Trophoblast cell (in vitro differentiated cells and primary cell): ENCODE measurements at regions not wholly inside any gene's neighbourhood (a gene's known extent, or its start where the extent isn't known, plus 50 kb on each side); places are given as distances from the start of the nearest gene placed in this dataset.

Source experiments
- DNase-seq, 2 donors: peaks; one replicate each; pipeline ENCODE4 v3.0.0-alpha.2; 2016
- H2AFZ ChIP-seq: 2 replicates; pipeline ENCODE4 v1.6.1; 2013; ENCODE audit warnings: low read length, moderate library complexity, mild to moderate bottlenecking; ENCODE audit not compliant: insufficient read depth, poor library complexity
- H2AK5ac ChIP-seq: 2 replicates; pipeline ENCODE4 v1.6.1; 2013; ENCODE audit warnings: mild to moderate bottlenecking, low read length
- H2BK120ac ChIP-seq: 2 replicates; pipeline ENCODE4 v1.6.1; 2013; ENCODE audit warnings: low read length, mild to moderate bottlenecking, moderate library complexity; ENCODE audit not compliant: insufficient read depth, poor library complexity
- H2BK12ac ChIP-seq: 2 replicates; pipeline ENCODE4 v1.6.1; 2013; ENCODE audit warnings: mild to moderate bottlenecking, low read length, moderate library complexity
- H2BK5ac ChIP-seq: 2 replicates; pipeline ENCODE4 v1.6.1; 2013; ENCODE audit warnings: low read length, low read depth, moderate library complexity, mild to moderate bottlenecking; ENCODE audit not compliant: poor library complexity
- H3K14ac ChIP-seq: 2 replicates; pipeline ENCODE4 v1.6.1; 2013; ENCODE audit warnings: mild to moderate bottlenecking, low read length
- H3K18ac ChIP-seq: 2 replicates; pipeline ENCODE4 v1.6.1; 2013; ENCODE audit warnings: mild to moderate bottlenecking, low read length
- H3K23ac ChIP-seq: 2 replicates; pipeline ENCODE4 v1.6.1; 2013; ENCODE audit warnings: low read length
- H3K27ac ChIP-seq: 2 replicates; pipeline ENCODE4 v1.5.1; 2013; ENCODE audit warnings: low read depth, mild to moderate bottlenecking, inconsistent platforms, low read length, moderate library complexity
- H3K27me3 ChIP-seq: 2 replicates; pipeline ENCODE4 v1.6.1; 2013; ENCODE audit warnings: inconsistent platforms, mild to moderate bottlenecking, low read length, moderate library complexity; ENCODE audit not compliant: insufficient read depth
- H3K36me3 ChIP-seq, 2 experiments: 1 replicate in 1 of 2; 2 replicates in 1 of 2; pipeline ENCODE4 v1.6.1; 2013; ENCODE audit warnings: low read length in 2 of 2, mild to moderate bottlenecking in 2 of 2, moderate library complexity in 1 of 2; ENCODE audit not compliant: insufficient read depth in 2 of 2, control insufficient read depth in 1 of 2
- H3K4ac ChIP-seq: 2 replicates; pipeline ENCODE4 v1.6.1; 2013; ENCODE audit warnings: low read depth, mild to moderate bottlenecking, low read length, moderate library complexity
- H3K4me1 ChIP-seq, 2 experiments: 1 replicate in 1 of 2; 2 replicates in 1 of 2; pipeline ENCODE4 v1.6.1; 2013; ENCODE audit warnings: low read length in 2 of 2, mild to moderate bottlenecking in 2 of 2, moderate library complexity in 1 of 2; ENCODE audit not compliant: insufficient read depth in 2 of 2, control insufficient read depth in 1 of 2
- H3K4me2 ChIP-seq: 2 replicates; pipeline ENCODE4 v1.6.1; 2013; ENCODE audit warnings: inconsistent platforms, mild to moderate bottlenecking, low read length, moderate library complexity
- H3K4me3 ChIP-seq: 2 replicates; pipeline ENCODE4 v1.5.1; 2013; ENCODE audit warnings: mild to moderate bottlenecking, low read depth, low read length, inconsistent platforms
- H3K79me1 ChIP-seq: one replicate; pipeline ENCODE4 v1.6.1; 2013; ENCODE audit warnings: low read length
- H3K79me2 ChIP-seq: 2 replicates; pipeline ENCODE4 v1.6.1; 2013; ENCODE audit warnings: low read length, mild to moderate bottlenecking; ENCODE audit not compliant: control insufficient read depth, insufficient read depth, poor library complexity
- H3K9ac ChIP-seq: 2 replicates; pipeline ENCODE4 v1.6.1; 2013; ENCODE audit warnings: mild to moderate bottlenecking, low read length
- H3K9me3 ChIP-seq: 2 replicates; pipeline ENCODE4 v1.6.1; 2013; ENCODE audit warnings: low read depth, mild to moderate bottlenecking, control low read depth, inconsistent platforms, low read length; ENCODE audit not compliant: insufficient read depth
- H4K12ac ChIP-seq: 2 replicates; pipeline ENCODE4 v1.6.1; 2013; ENCODE audit warnings: low read depth, mild to moderate bottlenecking, low read length, moderate library complexity
- H4K8ac ChIP-seq: 2 replicates; pipeline ENCODE4 v1.6.1; 2013; ENCODE audit warnings: low read depth, mild to moderate bottlenecking, low read length, moderate library complexity
- H4K91ac ChIP-seq: one replicate; pipeline ENCODE4 v1.6.1; 2013; ENCODE audit warnings: low read depth, mild to moderate bottlenecking, low read length, moderate library complexity
- WGBS: extraction: QIAGEN DNeasy Blood & Tissue Kit; methylation state at CpG from one replicate; pipeline ENCODE4 v1.1.7; 2013; ENCODE audit warnings: missing lambda C conversion rate; ENCODE audit not compliant: insufficient read length, insufficient coverage; ENCODE audit errors: extremely low coverage; 5-methylcytosine and 5-hydroxymethylcytosine counted together

- H3K9me3 ChIP-seq = no peaks in the 10 kb centered on the region
- no peak overlapping the region for H2AK5ac ChIP-seq
- no peaks in the 10 kb centered on the region for H3K79me2 ChIP-seq
- H4K12ac ChIP-seq = no peak overlapping the region
- H3K36me3 ChIP-seq = no peaks in the 10 kb centered on the region
- no CpG with 5 or more reads among the region's 3 CpGs for WGBS
- H3K27me3 ChIP-seq = no peaks in the 10 kb centered on the region
- H3K4me2 ChIP-seq = no peak overlapping the region
- H4K91ac ChIP-seq = no peak overlapping the region
- no peaks in the 10 kb centered on the region for H3K79me1 ChIP-seq
- H4K8ac ChIP-seq = no peak overlapping the region
- no peaks in the 10 kb centered on the region for H3K4me1 ChIP-seq
- H2BK5ac ChIP-seq = no peak overlapping the region
- no peak overlapping the region for H2BK120ac ChIP-seq
- H3K23ac ChIP-seq = no peak overlapping the region
- H3K4ac ChIP-seq = no peak overlapping the region
- no peak overlapping the region for H3K9ac ChIP-seq
- H2AFZ ChIP-seq = no peak overlapping the region
- DNase-seq = no peak
- H3K18ac ChIP-seq = no peak overlapping the region
- no peak overlapping the region for H2BK12ac ChIP-seq
- H3K27ac ChIP-seq = no peak overlapping the region
- H3K14ac ChIP-seq = no peak overlapping the region
- H3K4me3 ChIP-seq = no peak overlapping the region
These were observed 679.8 kb upstream of the KLHL1 start for GRCh38 chr13:70788074-70788473.

GRCh38 chr13:70784207-70784989 is 676.1 kb upstream of the KLHL1 start:
- Histone ChIP-seq H3K4me3 (no peak overlapping the region), H3K14ac (no peak overlapping the region), H3K18ac (no peak overlapping the region), H3K36me3 (no peaks in the 10 kb centered on the region), H3K9me3 (no peaks in the 10 kb centered on the region), H3K4me2 (no peak overlapping the region), H2BK5ac (no peak overlapping the region), H3K27ac (no peak overlapping the region), H2BK12ac (no peak overlapping the region), H4K8ac (no peak overlapping the region), H2BK120ac (no peak overlapping the region), H3K4ac (no peak overlapping the region), H3K79me2 (no peaks in the 10 kb centered on the region), H3K4me1 (no peaks in the 10 kb centered on the region), H4K91ac (no peak overlapping the region), H4K12ac (no peak overlapping the region), H2AFZ (no peak overlapping the region), H3K79me1 (no peaks in the 10 kb centered on the region), H3K23ac (no peak overlapping the region), H3K27me3 (no peaks in the 10 kb centered on the region), H2AK5ac (no peak overlapping the region), H3K9ac (no peak overlapping the region)
- no CpG with 5 or more reads among the region's 3 CpGs for WGBS
- DNase-seq = no peak

- no peak overlapping the region for H2BK5ac ChIP-seq
- no peak overlapping the region for H3K9ac ChIP-seq
- H3K27me3 ChIP-seq = no peaks in the 10 kb centered on the region
- no peak overlapping the region for H3K27ac ChIP-seq
- H3K14ac ChIP-seq = no peak overlapping the region
- H3K79me2 ChIP-seq = no peaks in the 10 kb centered on the region
- no peak overlapping the region for H4K91ac ChIP-seq
- no peaks in the 10 kb centered on the region for H3K9me3 ChIP-seq
- WGBS = no CpG with 5 or more reads among the region's 1 CpG
- no peak overlapping the region for H3K4me3 ChIP-seq
- no peak overlapping the region for H2AFZ ChIP-seq
- no peaks in the 10 kb centered on the region for H3K79me1 ChIP-seq
- no peak overlapping the region for H2AK5ac ChIP-seq
- no peak overlapping the region for H3K4me2 ChIP-seq
- no peak overlapping the region for H4K12ac ChIP-seq
- no peak overlapping the region for H2BK12ac ChIP-seq
- no peak overlapping the region for H3K4ac ChIP-seq
- no peaks in the 10 kb centered on the region for H3K36me3 ChIP-seq
- no peak overlapping the region for H3K18ac ChIP-seq
- no peaks in the 10 kb centered on the region for H3K4me1 ChIP-seq
- no peak overlapping the region for H2BK120ac ChIP-seq
- H3K23ac ChIP-seq = no peak overlapping the region
- no peak overlapping the region for H4K8ac ChIP-seq
- no peak for DNase-seq
These were observed 661.6 kb upstream of the KLHL1 start for GRCh38 chr13:70769817-70770216.

- H3K4ac ChIP-seq = no peak overlapping the region
- no peak overlapping the region for H3K23ac ChIP-seq
- no peaks in the 10 kb centered on the region for H3K79me2 ChIP-seq
- H3K4me3 ChIP-seq = no peak overlapping the region
- no peak overlapping the region for H3K18ac ChIP-seq
- no peak overlapping the region for H2AFZ ChIP-seq
- H4K91ac ChIP-seq = no peak overlapping the region
- no peak overlapping the region for H3K4me2 ChIP-seq
- H3K79me1 ChIP-seq = no peaks in the 10 kb centered on the region
- no peaks in the 10 kb centered on the region for H3K36me3 ChIP-seq
- H3K27ac ChIP-seq = no peak overlapping the region
- H3K4me1 ChIP-seq = no peaks in the 10 kb centered on the region
- H4K12ac ChIP-seq = no peak overlapping the region
- DNase-seq = no peak
- no CpG with 5 or more reads among the region's 4 CpGs for WGBS
- H3K9ac ChIP-seq = no peak overlapping the region
- H2AK5ac ChIP-seq = no peak overlapping the region
- no peak overlapping the region for H2BK120ac ChIP-seq
- no peak overlapping the region for H2BK12ac ChIP-seq
- no peak overlapping the region for H3K14ac ChIP-seq
- no peaks in the 10 kb centered on the region for H3K9me3 ChIP-seq
- no peak overlapping the region for H2BK5ac ChIP-seq
- H4K8ac ChIP-seq = no peak overlapping the region
- no peaks in the 10 kb centered on the region for H3K27me3 ChIP-seq
These were observed 650.7 kb upstream of the KLHL1 start for GRCh38 chr13:70758932-70759331.
